ENCODE measurements at regions not wholly inside any gene's neighbourhood (a gene's known extent, or its start where the extent isn't known, plus 50 kb on each side); places are given as distances from the start of the nearest gene placed in this dataset.
"Not testable (repeated sequence)": the region's sequence is repeated elsewhere in the genome, so short reads cannot be mapped to it uniquely, and the experiment has no call there.

DNA sequence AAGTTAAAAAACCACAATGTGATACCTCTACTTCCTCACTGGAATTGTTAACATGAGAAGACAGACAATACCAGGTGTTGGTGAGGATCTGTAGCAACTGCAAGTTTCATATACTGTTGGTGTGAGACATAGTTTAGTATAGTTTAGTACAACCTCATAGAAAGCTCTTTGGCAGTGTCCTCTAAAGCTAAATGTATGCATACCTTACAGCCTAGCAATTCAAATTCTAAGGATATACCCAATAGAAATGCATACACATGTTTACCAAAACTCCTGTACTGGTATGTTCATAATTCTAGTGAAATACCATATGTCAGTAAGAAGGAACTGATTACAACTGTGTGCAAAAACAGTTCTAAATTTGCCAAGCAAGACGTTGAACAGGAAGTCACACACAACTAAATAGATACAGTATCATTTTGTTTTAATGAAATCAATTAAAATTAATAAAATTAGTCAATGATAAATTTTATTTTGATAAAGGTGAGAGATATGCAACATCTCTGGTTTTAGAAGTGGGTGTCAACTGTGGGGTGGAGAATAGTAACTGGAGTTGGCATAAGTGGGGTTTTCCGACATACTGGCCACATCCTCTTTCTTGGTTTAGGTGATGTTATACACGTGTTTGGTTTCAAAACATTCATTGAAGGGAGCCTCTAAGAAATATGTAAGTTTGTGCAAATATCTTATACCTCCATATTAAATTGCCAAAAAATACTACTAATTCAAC lies 450.7 kb downstream of the PTPRC start:
- TF ChIP-seq, protein P1, sequence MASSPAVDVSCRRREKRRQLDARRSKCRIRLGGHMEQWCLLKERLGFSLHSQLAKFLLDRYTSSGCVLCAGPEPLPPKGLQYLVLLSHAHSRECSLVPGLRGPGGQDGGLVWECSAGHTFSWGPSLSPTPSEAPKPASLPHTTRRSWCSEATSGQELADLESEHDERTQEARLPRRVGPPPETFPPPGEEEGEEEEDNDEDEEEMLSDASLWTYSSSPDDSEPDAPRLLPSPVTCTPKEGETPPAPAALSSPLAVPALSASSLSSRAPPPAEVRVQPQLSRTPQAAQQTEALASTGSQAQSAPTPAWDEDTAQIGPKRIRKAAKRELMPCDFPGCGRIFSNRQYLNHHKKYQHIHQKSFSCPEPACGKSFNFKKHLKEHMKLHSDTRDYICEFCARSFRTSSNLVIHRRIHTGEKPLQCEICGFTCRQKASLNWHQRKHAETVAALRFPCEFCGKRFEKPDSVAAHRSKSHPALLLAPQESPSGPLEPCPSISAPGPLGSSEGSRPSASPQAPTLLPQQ (tag by site-specific recombination; IDR thresholded peaks at IDR 0.05) = no peak
- no peaks in the 10 kb centered on the region for H3K9me3 ChIP-seq (ENCODE audit: control insufficient read depth, insufficient read depth, low read depth, low read length)
- CTCF ChIA-PET = interaction anchor here (0.6 kb wide), 1 partner anchor 1399 kb away, joined by 3 read pairs; no protein-coding TSS in a partner anchor
- H3K27ac ChIP-seq (ENCODE audit: extremely low read depth, low read depth, low read length) = no peak overlapping the region
- no peaks in the 10 kb centered on the region for H3K4me1 ChIP-seq (ENCODE audit: control insufficient read depth, insufficient read depth, low read length)
- POLR2A ChIA-PET = no interaction called here
- no peak overlapping the region for H3K4me3 ChIP-seq (ENCODE audit: low read depth, low read length)
- H3K36me3 ChIP-seq (ENCODE audit: control insufficient read depth in 2 of 2, insufficient read depth in 1 of 2, low read length in 2 of 2) = no peaks in the 10 kb centered on the region

DNA sequence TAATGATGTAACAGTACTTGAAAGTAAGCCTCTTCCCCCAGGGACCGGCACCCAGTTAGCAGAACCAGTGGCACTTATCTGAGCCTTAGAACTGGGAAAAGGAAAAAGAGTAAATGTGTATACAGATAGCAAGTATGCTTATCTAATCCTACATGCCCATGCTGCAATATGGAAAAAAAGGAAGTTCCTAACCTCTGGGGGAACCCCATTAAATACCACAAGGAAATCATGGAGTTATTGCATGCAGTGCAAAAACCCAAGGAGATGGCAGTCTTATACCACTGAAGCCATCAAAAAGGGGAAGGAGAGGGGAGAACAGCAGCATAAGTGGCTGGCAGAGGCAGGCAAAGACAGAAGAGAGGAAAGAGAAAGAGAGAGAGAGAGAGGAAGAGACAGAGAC lies 456.8 kb downstream of the PTPRC start:
- POLR2A ChIA-PET; H3K4me1 ChIP-seq (ENCODE audit: control insufficient read depth, insufficient read depth, low read length); H3K4me3 ChIP-seq (ENCODE audit: low read depth, low read length); H3K27ac ChIP-seq (ENCODE audit: extremely low read depth, low read depth, low read length); CTCF ChIA-PET; H3K9me3 ChIP-seq (ENCODE audit: control insufficient read depth, insufficient read depth, low read depth, low read length); H3K36me3 ChIP-seq (ENCODE audit: control insufficient read depth in 2 of 2, insufficient read depth in 1 of 2, low read length in 2 of 2): not testable (repeated sequence)

- CTCF ChIA-PET = no interaction called here
- Histone ChIP-seq H3K4me3 (ENCODE audit: low read depth, low read length) (no peak overlapping the region), H3K36me3 (ENCODE audit: control insufficient read depth in 2 of 2, insufficient read depth in 1 of 2, low read length in 2 of 2) (no peaks in the 10 kb centered on the region), H3K4me1 (ENCODE audit: control insufficient read depth, insufficient read depth, low read length) (no peaks in the 10 kb centered on the region), H3K9me3 (ENCODE audit: control insufficient read depth, insufficient read depth, low read depth, low read length) (no peaks in the 10 kb centered on the region), H3K27ac (ENCODE audit: extremely low read depth, low read depth, low read length) (no peak overlapping the region)
- POLR2A ChIA-PET = no interaction called here
- TF ChIP-seq IKZF3 (tag by site-specific recombination; IDR thresholded peaks at IDR 0.05) (no peak), ZNF184 (tag by site-specific recombination; IDR thresholded peaks at IDR 0.05) (no peak), BCL11A (tag by site-specific recombination; IDR thresholded peaks at IDR 0.05; ENCODE audit: low read depth) (no peak), ZSCAN30 (tag by site-specific recombination; IDR thresholded peaks at IDR 0.05) (no peak)
Observed at GRCh38 chr1:199096591-199096990, 457.8 kb downstream of the PTPRC start.

DNA sequence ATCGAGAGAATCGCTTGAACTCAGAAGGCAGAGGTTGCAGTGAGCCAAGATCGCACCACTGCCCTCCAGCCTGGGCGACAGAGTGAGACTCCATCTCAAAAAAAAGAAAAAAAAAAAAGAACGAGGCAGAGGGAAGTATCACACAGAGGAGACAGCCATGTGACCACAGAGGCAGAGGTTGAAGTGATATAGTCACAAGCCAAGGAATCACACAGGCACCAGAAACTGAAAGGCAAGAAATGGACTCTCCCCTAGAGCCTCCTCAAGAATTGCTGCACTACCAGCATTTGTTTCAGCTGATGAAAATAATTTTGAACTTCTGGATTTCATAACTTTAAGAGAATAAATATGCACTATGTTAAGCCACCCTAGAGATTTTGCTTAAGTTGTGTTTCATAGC lies 459.6 kb downstream of the PTPRC start:
- no peaks in the 10 kb centered on the region for H3K4me1 ChIP-seq (ENCODE audit: control insufficient read depth, insufficient read depth, low read length)
- ChIA-PET POLR2A (no interaction called here), CTCF (no interaction called here)

More for the DNA sequence above, 459.6 kb downstream of the PTPRC start:
- Histone ChIP-seq H3K27ac (ENCODE audit: extremely low read depth, low read depth, low read length) (no peak overlapping the region), H3K36me3 (ENCODE audit: control insufficient read depth in 2 of 2, insufficient read depth in 1 of 2, low read length in 2 of 2) (no peaks in the 10 kb centered on the region), H3K9me3 (ENCODE audit: control insufficient read depth, insufficient read depth, low read depth, low read length) (no peaks in the 10 kb centered on the region), H3K4me3 (ENCODE audit: low read depth, low read length) (no peak overlapping the region)
- no peak for TF ChIP-seq ZFP41 (tag by site-specific recombination; IDR thresholded peaks at IDR 0.05; ENCODE audit: borderline replicate concordance)
- no peak for TF ChIP-seq ZNF645 (tag by site-specific recombination; IDR thresholded peaks at IDR 0.05)
- no peak for TF ChIP-seq GLIS1 (tag by site-specific recombination; IDR thresholded peaks at IDR 0.05)
- TF ChIP-seq ZBTB48 (tag by site-specific recombination; IDR thresholded peaks at IDR 0.05) = no peak
- no peak for TF ChIP-seq BCL11B (tag by site-specific recombination; IDR thresholded peaks at IDR 0.05; ENCODE audit: low read depth)
- TF ChIP-seq ZNF214 (tag by site-specific recombination; IDR thresholded peaks at IDR 0.05; ENCODE audit: borderline replicate concordance) = no peak
- TF ChIP-seq, protein P2, sequence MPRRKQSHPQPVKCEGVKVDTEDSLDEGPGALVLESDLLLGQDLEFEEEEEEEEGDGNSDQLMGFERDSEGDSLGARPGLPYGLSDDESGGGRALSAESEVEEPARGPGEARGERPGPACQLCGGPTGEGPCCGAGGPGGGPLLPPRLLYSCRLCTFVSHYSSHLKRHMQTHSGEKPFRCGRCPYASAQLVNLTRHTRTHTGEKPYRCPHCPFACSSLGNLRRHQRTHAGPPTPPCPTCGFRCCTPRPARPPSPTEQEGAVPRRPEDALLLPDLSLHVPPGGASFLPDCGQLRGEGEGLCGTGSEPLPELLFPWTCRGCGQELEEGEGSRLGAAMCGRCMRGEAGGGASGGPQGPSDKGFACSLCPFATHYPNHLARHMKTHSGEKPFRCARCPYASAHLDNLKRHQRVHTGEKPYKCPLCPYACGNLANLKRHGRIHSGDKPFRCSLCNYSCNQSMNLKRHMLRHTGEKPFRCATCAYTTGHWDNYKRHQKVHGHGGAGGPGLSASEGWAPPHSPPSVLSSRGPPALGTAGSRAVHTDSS (tag by site-specific recombination; IDR thresholded peaks at IDR 0.05) = no peak
- no peak for TF ChIP-seq WT1 (tag by site-specific recombination; IDR thresholded peaks at IDR 0.05)
- TF ChIP-seq, protein P3, sequence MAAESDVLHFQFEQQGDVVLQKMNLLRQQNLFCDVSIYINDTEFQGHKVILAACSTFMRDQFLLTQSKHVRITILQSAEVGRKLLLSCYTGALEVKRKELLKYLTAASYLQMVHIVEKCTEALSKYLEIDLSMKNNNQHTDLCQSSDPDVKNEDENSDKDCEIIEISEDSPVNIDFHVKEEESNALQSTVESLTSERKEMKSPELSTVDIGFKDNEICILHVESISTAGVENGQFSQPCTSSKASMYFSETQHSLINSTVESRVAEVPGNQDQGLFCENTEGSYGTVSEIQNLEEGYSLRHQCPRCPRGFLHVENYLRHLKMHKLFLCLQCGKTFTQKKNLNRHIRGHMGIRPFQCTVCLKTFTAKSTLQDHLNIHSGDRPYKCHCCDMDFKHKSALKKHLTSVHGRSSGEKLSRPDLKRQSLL (tag by site-specific recombination; IDR thresholded peaks at IDR 0.05) = no peak
- TF ChIP-seq ZEB2 (tag by site-specific recombination; IDR thresholded peaks at IDR 0.05) = no peak
- no peak for TF ChIP-seq ZFP37 (tag by site-specific recombination; IDR thresholded peaks at IDR 0.05)
- no peak for TF ChIP-seq ZBTB17 (tag by site-specific recombination; IDR thresholded peaks at IDR 0.05)
- TF ChIP-seq ZNF335 (tag by site-specific recombination; conservative IDR thresholded peaks at IDR 0.05) = no peak

All from HEK293 (cell line).